Mucosa of gallbladder (tissue), 1 donor: ENCODE measurements at regions not wholly inside any gene's neighbourhood (a gene's known extent, or its start where the extent isn't known, plus 50 kb on each side); places are given as distances from the start of the nearest gene placed in this dataset.

ENCODE experiments used
- DNase-seq: peaks from one replicate; pipeline ENCODE4 v3.0.0-alpha.2; 2020; ENCODE audit warnings: low spot score
- donor health status: DM: no; HTN: no; CAD: no.

DNA sequence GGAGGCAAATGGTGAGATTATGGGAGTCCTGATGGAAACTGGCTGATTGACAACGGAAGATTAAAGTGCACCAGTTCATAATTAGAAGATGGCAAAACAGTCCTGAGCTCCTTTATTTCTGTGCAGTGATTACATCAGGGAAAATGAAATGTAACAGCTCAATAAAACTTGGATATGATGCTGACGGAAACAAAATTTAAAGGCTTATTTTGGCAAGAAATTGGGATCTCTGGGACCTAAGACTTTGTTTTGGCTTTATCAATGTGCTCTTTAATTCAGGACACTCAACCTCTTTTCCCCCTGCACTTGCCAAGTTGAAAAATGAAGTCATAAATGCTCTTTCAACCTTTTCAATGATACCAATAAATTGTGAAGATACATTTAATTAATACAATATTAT lies 226.8 kb downstream of the C6orf118 start:
- DNase-seq, result no peak

DNA sequence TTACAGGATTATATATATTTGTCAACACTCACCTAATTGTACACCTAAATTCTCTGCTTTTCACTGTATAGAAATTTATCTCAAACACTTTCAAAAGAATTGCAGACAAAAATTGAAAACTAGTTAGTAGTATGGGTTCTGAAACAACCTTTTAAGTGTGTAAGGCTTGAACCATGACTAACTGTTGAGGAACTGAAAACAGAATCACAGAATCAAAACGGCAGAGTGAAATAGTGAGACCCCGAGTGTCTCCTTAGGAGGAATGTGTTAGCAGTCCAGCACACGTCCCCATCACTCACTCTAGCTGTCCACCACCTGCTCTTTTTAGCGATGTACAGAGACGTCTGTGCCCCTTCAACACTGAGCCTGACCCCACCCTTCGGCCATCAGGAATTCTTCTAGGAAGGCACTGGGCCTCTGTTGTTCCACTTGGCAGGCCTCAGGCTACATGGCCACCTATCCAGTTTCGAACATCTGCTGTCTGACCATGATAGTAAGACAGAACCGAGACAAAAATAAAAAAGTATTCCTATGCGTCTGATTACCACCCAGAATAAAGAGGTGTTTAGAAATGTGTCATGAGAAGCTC lies 227.4 kb downstream of the C6orf118 start:
- no peak for DNase-seq

DNA sequence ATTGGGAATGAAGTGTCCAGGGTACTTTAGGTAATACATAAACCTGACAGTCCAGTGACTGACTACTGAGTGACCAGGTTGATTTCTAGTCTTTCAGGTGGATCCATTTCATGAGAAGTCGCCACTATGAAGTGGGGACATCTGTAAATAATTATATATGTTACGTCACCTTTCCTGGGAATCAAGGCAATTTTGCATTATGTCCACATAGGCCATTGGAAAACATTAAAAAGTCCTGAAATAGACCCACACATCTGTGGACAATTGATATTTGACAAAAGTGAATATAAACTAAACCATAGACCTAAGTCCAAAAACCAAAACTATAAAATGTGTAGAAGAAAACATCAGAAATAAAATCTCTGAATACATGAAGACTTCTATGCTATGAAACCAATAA lies 231.5 kb downstream of the C6orf118 start:
- DNase-seq, result no peak

DNA sequence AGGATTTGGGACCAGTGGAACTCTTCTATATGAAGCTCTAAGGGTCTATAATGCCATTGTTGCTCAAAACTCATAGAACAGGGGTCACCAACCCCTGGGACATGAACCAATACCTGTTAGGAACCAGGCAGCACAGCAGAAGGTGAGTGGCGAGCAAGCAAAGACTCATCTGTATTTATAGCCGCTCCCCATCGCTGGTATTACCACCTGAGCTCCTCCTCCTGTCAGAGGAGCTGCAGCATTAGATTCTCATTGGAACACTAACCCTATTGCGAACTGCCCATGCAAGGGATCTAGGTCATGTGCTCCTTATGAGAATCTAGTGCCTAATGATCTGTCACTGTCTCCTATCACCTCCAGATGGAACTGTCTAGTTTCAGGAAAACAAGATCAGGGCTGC lies 237.5 kb downstream of the C6orf118 start:
- no peak for DNase-seq

DNA sequence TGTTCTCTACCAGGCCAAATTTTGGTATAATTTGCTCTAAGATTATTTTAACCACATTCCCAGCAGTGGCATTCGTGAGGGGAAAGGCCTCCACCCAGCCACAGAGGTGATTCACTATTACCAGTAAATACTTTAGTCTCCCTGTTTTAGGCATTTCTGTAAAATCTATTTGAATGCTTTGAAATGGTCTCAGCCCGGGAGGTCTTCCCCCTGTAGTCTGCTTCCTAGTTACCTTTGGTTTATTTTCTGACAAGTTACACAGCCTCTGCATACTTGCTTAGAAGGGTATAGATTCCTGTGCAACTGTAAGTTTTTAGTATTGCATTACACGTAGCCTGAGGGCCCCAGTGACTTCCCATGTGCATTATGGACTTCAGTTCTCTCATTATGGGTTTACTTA lies 248.7 kb downstream of the C6orf118 start:
- DNase-seq, result no peak

DNA sequence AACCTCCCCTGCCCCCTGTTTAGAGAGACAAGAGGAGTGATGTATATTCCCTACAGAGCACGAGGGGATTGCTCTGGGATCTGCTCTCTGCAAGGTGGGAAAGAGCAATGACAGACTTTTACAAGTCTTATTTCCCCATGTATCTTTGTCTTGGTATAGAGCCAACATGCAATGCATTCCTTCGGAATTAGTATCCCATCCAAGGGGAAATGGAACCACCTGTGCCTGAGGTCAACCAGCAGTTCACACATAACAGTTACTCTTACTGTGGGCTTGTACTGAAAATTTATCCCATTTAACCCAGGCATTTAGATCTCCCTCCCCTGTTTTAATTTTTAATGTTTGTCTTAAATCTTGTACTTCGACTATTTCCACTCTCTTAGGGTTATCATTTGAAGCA lies 250.4 kb downstream of the C6orf118 start:
- no peak for DNase-seq

DNA sequence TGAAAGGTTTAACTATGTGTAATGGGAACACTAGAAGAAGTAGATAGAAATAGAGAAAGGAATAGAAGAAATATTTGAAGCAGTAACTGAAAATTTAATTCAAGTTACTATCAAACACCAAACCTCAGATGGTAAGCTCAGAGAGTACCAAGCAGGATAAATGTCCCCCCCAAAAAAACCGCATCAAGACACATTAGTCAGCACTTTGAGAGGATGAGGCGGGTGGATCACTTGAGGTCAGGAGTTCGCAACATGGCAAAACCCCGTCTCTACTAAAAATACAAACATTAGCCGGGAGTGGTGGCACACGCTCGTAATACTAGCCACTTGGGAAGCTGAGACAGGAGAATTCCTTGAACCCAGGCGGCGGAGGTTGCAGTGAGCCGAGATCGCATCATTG lies 253.1 kb downstream of the C6orf118 start:
- no peak for DNase-seq

DNA sequence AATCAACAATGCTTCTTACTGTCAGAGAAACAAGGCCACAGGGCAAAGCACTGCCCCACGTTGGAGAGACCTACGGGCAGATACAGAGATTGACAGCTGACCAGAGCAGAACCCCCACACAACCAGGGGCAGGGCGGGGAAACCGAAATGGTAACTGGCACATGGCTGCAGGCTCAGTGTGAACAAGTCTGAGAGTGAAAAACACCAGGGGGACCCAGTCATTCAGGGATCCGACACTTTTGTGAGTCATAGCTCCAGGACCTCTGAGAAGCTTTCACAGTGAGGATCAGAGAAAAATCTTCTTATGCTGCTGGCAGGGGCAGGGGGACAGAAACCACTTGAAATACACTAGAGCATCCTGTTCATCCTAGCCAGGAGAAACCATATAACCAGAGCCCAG lies 254.2 kb downstream of the C6orf118 start:
- no peak for DNase-seq

DNA sequence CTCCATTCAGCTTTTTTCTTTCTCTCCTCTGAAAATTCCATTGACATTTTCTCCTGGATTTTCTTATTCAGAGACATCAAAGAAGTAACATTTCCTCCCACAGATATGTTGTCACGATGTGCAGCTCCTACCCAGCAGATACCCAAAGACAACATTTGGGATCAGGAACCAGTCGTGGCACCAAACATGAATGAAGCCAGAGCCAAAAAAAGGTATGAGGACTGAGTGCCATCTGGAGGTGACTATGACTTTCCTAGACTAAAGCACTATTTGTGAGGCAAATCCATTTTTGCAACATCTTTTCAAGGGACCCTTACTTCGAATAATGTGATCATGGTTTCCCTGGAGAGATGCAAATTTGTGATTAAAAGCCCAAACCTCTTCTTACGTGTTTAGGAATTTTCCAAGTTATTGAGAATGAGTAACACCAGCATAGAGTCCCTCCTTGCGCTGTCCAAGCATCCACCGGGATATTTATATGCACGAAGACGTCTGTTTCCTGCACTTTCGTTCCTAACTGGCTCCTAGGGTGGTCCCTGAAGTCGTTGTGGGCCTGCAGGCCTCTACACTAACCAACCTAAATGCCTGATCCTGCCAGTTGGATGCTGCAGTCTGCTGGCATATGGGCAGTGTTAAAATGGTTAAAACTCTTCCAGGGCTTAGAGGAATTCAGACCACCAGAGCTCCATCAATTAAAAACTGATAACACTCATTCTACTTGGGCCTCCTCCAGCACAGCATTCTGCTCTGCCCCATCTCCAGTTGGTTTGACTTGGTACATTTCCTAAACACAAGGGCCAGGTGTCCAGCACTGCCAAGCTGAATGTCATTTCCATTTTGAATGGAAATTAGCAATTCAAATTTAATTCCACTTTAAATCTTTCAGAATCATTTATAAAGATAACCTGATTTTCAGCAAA lies 256.6 kb downstream of the C6orf118 start:
- no peak for DNase-seq

DNA sequence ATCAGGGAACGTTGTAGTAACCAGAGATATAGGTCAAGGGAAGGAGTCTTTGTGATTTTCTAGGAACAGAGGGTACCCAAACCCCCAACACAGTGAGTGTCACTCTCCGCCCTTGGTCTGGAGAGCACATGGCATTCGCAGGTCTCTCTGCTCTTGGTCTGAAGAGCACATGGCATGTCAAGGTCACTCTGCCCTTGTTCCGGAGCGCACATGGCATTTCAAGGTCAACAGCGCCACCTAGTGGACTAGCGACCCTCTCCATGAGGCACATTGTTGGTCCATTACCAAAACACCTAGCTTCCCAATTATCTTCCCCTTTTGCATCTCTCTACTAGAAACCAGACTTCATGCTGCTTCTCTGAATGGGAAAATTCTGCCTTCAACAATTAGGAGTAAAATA lies 260.0 kb downstream of the C6orf118 start:
- peak; percentile 67 for DNase-seq

DNA sequence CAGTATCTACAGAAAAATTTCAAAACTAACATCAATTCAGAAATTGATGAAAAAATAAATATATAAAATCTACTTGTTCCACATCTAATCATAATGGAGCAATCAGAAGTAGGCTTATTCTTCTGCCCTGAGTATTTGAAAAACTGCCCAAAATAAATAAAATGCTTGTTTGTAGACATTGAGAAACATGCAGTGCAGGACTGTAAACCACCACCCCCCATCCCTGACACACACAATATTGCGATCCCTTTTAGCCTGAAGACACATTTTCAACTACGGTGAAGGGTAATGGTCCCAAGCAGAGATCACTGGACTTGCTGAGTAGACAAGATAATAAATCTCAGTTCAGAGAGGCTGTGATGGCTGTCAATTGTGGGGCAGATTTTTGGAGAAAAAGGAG lies 261.5 kb downstream of the C6orf118 start:
- DNase-seq, result no peak

DNA sequence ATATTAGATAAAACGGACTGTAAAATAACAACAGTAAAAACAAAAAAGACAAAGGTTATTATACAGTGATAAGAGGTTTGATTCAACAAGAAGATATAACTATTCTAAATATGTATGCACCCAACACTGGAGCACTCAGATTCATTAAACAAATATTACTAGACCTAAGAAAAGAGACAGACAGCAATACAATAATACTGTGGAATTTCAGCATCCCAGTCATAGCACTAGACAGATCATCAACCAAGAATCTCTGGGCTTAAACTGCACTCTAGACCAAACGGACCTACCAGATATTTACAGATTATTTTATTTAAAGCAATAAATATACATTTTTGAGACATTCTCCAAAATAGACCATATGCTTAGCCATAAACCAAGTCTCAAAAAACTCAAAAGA lies 263.8 kb downstream of the C6orf118 start:
- no peak for DNase-seq

DNA sequence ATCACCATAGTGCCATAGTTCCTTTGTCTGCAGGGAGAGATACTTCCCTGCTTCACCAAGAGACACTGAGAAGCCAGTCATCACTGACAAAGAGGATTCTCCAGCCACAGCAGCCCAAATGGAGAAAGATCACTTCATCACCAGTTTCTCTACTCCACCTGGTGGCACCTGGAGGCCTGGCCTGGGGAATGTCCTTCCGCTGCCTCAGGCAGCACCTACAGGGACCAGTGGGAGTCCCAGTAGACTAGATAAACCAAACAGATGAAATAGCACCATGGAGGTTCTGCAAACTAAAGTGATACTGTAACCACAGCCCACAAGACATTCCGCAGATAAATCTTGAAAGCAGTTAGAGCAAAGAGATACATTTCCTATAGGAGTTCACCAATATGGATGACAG lies 266.5 kb downstream of the C6orf118 start:
- DNase-seq, result no peak

DNA sequence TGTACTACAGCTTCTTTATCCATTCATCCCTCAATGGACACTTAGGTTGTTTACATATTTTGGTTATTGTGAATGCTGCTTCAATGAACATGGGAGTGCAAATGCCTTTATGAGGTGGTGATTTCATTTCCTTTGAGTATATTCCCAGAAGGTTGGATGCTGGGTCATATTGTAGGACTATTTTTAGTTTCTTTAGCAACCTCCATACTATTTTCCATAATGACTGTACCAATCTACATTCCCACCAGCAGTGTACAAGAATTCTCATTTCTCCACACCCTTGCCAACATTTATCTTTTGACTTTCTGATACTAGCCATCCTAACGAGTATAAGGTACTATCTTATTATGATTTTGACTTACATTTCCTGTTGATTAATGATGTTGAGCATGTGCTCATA lies 269.0 kb downstream of the C6orf118 start:
- no peak for DNase-seq

DNA sequence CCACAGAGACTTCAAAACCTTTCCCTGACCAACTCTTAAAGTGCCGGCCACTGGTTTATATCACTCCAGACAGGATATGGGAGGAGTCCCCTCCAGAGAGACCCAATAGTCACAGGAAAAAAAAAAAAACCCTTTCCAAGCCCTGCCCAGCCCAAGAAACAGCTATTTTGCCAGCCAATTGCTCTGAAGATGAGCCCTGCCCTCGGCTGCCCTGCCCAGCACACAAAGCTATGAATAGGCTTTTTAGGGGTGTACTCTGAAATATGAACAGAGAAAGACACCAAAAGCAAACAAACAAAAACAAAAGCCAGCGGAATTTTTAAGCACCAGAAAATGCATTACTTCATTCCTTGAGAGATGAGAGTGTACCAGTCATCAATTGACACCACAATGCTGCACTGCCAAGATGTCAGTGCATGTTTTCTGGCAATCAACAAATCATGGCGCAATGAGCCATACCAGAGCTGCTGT lies 275.1 kb downstream of the C6orf118 start:
- DNase-seq, result no peak

DNA sequence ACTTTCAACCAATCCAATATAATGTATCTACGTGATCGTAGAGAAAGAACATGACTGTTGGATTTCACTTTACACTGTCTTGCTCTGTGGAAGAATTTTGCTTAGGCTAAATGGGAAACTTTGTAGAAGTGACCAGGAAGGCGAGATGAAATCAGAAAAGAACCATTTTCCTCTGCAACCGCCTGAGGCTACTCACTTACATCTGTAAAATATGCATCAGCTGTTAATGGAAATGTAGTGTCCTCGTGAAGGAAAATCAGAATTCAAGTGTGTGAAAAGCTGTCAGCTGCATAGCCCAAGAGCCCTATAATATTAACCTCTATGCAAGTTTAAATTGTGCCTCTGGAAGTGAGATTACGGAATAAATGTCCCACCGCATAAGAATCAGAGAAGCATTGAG lies 277.9 kb downstream of the C6orf118 start:
- DNase-seq, result no peak

DNA sequence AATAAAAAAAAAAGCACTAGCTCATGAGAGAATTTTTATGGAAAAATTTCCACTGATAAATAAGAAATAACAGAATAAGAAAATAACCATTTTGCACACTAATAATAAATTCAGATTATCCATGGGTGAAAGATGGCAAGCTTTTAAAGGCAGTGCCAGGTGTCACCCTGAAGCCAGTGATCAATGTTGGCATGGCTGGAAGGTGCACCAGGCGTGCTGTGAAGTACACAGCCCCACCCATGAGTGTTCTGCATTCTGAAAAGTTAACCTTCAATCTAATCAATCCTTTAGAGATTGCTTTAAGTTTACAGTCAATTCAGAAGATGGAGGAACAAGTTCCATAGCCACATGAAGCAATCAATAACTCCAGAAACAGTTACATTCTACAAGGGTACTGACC lies 284.4 kb downstream of the C6orf118 start:
- DNase-seq, result peak; percentile 78

DNA sequence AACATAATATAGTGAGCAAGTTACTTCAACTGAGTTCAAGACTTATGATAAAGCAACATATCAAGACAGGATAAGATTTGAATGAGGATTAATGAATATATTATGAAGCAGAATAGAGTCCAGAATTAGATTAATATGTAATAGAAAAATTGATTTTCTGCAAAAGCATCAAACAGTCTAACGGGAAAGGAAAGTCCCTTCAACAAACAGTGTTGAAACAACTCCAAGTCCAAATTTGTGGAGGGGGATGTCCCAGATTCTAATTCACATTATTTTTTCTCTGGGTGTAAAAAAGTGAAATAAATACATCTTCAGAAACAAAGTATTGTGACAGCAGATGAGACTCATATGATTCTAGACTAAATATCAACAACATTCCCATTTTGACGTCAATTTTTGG lies 289.7 kb downstream of the C6orf118 start:
- DNase-seq, result no peak

DNA sequence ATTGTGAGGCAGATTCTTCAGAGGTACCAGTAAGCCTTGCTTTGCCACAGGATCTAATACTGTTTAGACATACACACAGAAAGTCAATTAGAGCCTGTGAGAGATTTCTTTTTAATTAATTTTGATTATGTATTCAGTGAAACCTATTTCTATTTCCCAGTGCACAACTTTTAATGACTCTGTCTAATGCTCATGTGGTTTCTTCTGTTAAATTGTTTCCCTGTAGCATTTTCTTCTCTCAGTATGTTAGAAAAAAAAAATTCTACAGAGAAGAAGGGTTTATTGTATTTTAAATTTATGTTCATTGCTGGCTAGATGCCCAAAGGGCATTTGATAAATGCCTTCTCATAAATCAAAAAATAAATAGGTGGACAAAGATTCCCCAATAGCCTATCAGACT lies 293.7 kb downstream of the C6orf118 start:
- no peak for DNase-seq

DNA sequence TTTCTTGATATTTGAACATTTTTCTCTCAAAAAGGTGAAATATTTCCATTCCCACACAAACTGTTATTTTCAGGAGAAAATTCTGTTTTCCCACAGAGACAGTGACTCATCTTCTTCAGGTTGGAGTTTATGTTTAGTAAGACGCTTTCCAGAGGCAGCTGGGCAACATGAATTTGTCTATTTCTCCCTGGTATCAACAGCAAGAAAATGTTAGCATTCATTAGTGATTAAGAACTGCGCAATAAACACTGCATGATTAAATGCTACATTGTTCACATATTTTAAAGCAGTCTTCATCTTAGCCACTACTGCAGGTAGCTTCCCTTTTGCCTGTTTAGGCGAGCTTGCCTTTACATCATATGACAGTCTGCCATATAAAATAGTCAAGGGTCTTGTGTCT lies 295.7 kb downstream of the C6orf118 start:
- no peak for DNase-seq

DNA sequence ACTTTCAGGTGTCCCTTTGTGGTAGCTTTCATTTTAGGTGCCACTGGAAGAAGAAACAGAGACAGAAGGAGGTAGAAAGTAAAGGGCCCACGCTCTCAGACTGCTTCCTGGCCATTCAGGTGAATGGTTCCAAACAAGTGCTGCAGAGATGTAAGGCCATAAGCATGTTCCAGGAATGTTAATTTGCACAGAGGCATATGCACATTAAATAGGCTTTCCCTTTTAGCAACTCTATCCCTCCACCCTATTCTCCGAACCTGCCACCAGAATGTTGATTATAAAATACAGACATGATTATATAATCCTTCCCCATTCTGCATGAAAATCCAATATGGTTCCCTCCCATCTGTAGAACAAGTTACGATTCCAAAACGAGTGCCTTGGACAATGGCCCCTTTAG lies 297.2 kb downstream of the C6orf118 start:
- DNase-seq, result no peak

DNA sequence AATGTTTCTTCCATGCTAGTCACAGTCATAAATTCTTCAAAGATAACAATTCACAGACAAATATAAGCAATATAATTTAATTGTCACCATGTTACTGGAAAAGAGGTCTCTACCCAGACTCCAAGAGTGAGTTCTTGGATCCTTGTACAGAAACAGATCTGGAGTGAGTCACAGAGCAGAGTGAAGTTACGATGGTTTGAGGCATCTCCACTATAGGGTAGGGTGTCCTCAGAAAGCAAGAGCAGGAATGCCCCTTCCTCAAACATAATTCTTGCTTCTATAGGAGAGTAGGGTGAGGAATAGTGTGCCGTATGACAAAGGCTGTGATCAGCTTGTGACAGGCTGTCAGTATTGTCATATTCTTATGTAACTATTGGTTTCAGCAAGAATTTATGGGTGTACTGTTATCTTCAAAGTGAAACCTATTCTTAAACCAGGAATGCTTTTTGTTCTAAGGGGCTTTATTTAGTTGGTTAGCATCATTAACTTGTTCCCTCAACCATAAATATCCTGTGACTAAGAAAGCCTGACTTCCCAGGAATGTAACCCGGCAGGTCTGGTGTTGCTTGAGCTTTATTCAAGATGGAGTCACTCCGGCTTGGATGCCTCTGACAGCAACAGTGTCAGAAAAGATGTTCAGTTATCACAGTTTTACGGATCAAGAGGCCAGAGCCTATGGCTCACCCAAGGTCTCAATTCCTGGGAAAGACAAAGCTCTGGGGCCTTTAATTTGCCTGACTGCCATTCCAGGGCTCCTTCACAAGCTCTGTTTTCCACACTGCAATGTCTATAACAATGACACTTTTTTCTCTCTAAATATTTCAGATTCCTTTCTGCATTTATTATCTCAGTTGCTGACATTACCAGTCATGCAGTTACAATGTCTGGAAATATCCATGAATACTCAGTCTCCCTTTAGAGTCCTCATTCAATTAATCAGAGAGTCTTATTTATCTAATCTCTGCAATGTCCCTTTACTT lies 298.6 kb downstream of the C6orf118 start:
- no peak for DNase-seq
